AG09319 (cell line): ENCODE measurements at regions not wholly inside any gene's neighbourhood (a gene's known extent, or its start where the extent isn't known, plus 50 kb on each side); places are given as distances from the start of the nearest gene placed in this dataset.

ENCODE experiments used
- DNase-seq: peaks from one replicate; pipeline ENCODE4 v3.0.0-alpha.2; 2010; ENCODE audit warnings: low read depth; ENCODE audit errors: extremely low read depth
- CTCF ChIP-seq: IDR thresholded peaks from 2 replicates; pipeline ENCODE4 v1.5.1; 2011; ENCODE audit warnings: low read depth, mild to moderate bottlenecking, inconsistent platforms, low read length, moderate library complexity

DNA sequence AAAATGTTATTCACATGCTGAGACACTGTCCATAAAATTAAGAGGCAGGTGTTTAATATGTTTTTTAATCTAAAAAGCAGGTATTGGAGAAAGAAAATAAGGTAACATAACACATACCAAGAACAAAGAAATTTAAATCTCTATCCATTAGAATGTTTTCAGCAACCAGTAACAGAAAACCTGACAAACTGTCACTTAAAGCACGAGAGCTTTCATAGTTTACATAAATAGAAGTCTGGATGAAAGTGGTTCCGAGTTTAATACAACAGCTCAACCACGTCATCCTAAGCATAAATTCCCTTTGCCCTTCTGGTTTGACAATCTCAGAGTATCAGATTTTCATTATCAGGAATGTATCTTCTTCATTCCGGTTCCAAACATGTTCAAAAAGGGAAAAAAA, 1249.4 kb upstream of the SORCS1 start:
- no peak for TF ChIP-seq CTCF
- no peak for DNase-seq

- TF ChIP-seq CTCF: no peak
Measured at GRCh38 chr10:108412323-108412722, 1247.8 kb upstream of the SORCS1 start.

DNA sequence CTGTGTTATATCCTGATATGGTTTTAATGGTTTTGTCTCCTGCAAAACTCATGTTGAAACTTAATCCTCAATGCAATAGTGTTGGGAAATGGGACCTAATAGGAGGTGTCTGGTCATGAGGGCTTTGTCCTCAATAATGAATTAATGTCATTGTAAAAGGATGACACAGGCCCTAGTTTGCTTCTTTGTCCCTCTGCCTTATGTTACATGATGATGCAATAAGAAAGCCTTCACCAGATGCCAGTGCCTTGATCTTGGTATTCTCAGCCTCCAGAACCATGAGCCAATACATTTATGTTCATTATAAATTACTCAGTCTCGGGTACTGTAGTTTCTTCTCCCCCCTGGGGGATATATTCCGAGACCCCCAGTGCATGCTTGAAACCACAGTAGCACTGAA, 1247.4 kb upstream of the SORCS1 start:
- no peak for DNase-seq
- TF ChIP-seq CTCF: no peak

More at GRCh38 chr10:108412323-108412722, 1247.8 kb upstream of the SORCS1 start:
- DNase-seq: no peak

DNA sequence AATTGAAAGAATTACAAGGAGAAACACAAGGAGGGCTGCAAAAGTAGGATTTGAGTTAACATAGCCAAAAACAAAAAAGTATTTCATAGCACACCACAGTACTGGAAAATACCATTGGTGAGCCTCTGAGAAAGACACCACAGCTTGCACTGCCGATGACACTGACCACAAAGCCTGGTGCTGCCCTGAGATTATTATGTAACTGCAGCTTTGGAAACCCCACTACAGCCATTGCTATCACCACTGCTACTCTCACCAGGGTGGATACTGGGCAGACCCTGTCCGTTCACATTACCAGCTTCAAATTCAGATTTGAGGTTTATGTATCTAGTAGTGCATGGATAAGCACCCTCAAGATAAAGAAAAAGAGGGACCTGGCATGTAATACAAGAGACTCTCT, 1246.7 kb upstream of the SORCS1 start:
- DNase-seq: no peak
- TF ChIP-seq CTCF: no peak

DNA sequence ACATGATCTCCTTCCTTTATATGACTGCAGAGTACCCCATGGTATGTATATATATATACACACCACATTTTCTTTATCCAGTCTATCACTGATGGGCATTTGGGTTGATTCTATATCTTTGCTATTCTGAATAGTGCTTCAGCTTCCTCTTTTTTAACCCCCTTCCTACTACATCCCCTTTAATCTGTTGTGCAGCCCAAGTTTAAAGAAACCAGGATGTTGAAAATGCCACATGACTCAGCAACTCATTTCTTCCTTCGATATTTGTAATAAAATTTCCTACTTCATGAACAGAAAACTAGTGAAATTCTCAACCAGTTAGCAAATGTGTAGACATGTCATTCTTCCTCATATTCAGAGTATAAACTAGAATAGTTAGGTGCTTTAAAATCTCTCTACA, 1245.7 kb upstream of the SORCS1 start:
- DNase-seq: no peak
- no peak for TF ChIP-seq CTCF

DNA sequence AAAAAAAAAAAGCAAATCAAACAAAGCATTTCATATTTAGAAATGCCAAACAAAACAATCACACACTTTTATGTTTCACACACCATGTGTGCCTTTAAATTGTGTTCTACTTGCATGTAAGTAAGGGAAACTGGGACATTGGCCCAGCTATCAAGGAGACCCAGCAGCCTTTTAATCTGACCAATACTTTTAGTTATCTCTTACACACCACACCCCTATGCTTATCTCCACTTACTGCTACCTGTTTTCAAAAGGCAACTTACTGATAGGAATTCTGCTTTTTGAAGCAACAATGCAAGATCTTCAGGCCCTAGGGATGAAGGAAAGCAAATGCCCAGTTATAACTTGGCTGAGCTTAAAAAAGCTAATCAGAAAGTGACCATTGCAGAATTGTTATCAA, 1244.8 kb upstream of the SORCS1 start:
- no peak for DNase-seq
- TF ChIP-seq CTCF: no peak

GRCh38 chr10:108404155-108404554, 1239.6 kb upstream of the SORCS1 start:
- DNase-seq: no peak
- TF ChIP-seq CTCF: no peak

DNA sequence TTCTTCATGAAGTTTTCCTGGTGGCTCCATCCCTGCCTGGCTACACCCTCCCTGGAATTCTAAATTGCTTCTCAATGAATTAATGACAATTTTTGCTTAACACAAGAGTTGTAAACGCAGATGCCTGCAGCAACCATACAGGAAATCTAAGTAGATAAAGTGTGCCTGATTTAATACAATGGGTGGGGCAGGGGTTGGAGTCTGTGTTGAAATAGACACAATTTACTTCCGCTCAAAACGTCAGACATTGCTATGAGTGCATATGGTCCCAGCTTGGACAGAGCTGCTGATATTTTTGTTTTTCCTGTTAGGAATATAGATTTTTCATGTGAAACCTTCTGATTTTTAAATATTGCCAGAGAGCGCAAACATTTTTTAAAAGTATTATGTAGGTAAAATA, 1235.0 kb upstream of the SORCS1 start:
- TF ChIP-seq CTCF: no peak
- DNase-seq: no peak
